Activated CD8-positive, alpha-beta T cell treated with anti-CD3 and anti-CD28 coated beads for 36 hours (primary cell): ENCODE measurements at regions not wholly inside any gene's neighbourhood (a gene's known extent, or its start where the extent isn't known, plus 50 kb on each side); places are given as distances from the start of the nearest gene placed in this dataset.

Experiments used
- ATAC-seq: fragments of 200-7000 bp; cut with Tn5 transposase; one replicate; pipeline ENCODE4 v1.10.0; 2021; ENCODE audit warnings: mild to moderate bottlenecking, moderate library complexity
- CTCF ChIA-PET: fragments of 350-600 bp; sonication (Branson Sonifier 250); formaldehyde crosslinking; loops from one replicate; lab custom pipeline; 2021; ENCODE audit warnings: antibody characterized with exemption; lab: Charles Lee
- POLR2A ChIA-PET: fragments of 350-600 bp; sonication (Branson Sonifier 250); formaldehyde crosslinking; loops from one replicate; lab custom pipeline; 2021; ENCODE audit warnings: antibody characterized with exemption; lab: Charles Lee
- DNase-seq: peaks from one replicate; pipeline ENCODE4 v3.0.0-alpha.2; 2020
- H3K27ac Mint-ChIP-seq: one replicate; pipeline ENCODE4 v1.8.0; 2021; ENCODE audit warnings: mild to moderate bottlenecking, mixed read lengths
- H3K27me3 Mint-ChIP-seq: one replicate; pipeline ENCODE4 v1.8.0; 2021; ENCODE audit warnings: mixed read lengths
- H3K36me3 Mint-ChIP-seq: one replicate; pipeline ENCODE4 v1.8.0; 2021; ENCODE audit warnings: low read depth, mixed read lengths
- H3K4me1 Mint-ChIP-seq: one replicate; pipeline ENCODE4 v1.8.0; 2021; ENCODE audit warnings: low read depth, mixed read lengths
- H3K4me3 Mint-ChIP-seq: one replicate; pipeline ENCODE4 v1.8.0; 2021; ENCODE audit warnings: mild to moderate bottlenecking, moderate library complexity, mixed read lengths
- H3K9me3 Mint-ChIP-seq: one replicate; pipeline ENCODE4 v1.8.0; 2021; ENCODE audit warnings: mixed read lengths
- intact Hi-C: fragments of 100-400 bp; cut with micrococcal nuclease; formaldehyde crosslinking; loops from one replicate; pipeline ENCODE4 v1.10.0; 2022
- TF ChIP-seq, protein P1 (sequence below): fragments of 200-600 bp; IDR thresholded peaks from one replicate; pipeline ENCODE4 v1.8.0; 2022; ENCODE audit warnings: antibody characterized with exemption, mild to moderate bottlenecking

GRCh38 chr16:64724339-64724738 lies 397.5 kb downstream of the CDH11 start:
- H3K27ac Mint-ChIP-seq = no peak overlapping the region
- POLR2A ChIA-PET = no interaction called here
- TF ChIP-seq, protein P1, sequence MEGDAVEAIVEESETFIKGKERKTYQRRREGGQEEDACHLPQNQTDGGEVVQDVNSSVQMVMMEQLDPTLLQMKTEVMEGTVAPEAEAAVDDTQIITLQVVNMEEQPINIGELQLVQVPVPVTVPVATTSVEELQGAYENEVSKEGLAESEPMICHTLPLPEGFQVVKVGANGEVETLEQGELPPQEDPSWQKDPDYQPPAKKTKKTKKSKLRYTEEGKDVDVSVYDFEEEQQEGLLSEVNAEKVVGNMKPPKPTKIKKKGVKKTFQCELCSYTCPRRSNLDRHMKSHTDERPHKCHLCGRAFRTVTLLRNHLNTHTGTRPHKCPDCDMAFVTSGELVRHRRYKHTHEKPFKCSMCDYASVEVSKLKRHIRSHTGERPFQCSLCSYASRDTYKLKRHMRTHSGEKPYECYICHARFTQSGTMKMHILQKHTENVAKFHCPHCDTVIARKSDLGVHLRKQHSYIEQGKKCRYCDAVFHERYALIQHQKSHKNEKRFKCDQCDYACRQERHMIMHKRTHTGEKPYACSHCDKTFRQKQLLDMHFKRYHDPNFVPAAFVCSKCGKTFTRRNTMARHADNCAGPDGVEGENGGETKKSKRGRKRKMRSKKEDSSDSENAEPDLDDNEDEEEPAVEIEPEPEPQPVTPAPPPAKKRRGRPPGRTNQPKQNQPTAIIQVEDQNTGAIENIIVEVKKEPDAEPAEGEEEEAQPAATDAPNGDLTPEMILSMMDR = no peak
- ATAC-seq (no peak), DNase-seq (no peak)
- no peaks in the 10 kb centered on the region for H3K36me3 Mint-ChIP-seq
- H3K9me3 Mint-ChIP-seq = peaks cover 8% of the 10 kb centered on the region
- H3K4me3 Mint-ChIP-seq = no peak overlapping the region
- intact Hi-C loops = no loop called here
- no peaks in the 10 kb centered on the region for H3K4me1 Mint-ChIP-seq
- H3K27me3 Mint-ChIP-seq = no peaks in the 10 kb centered on the region
- CTCF ChIA-PET = no interaction called here

DNA sequence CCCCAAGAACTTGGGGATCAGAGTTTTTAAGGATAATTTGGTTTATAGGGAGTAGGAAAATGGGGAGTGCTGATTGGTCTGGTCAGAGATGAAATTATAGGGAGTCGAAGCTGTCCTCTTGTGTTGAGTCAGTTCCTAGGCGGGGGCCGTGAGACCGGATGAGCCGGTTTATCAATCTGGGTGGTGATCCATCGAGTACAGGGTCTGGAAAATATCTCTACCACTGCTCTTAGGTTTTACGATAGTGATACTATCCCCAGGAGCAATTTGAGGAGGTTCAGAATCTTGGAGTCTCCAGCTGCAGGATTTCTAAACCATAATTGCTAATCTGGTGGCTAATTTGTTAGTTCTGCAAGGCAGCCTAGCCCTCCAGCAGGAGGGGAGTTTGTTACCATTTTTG lies 403.4 kb downstream of the CDH11 start:
- CTCF ChIA-PET = no interaction called here
- DNase-seq = no peak
- TF ChIP-seq, protein P1 = no peak

GRCh38 chr16:64717871-64718270 lies 404.0 kb downstream of the CDH11 start:
- ChIA-PET POLR2A (no interaction called here), CTCF (no interaction called here)
- Mint-ChIP-seq H3K4me1 (no peaks in the 10 kb centered on the region), H3K27ac (no peak overlapping the region), H3K36me3 (no peaks in the 10 kb centered on the region), H3K27me3 (no peaks in the 10 kb centered on the region), H3K4me3 (no peak overlapping the region), H3K9me3 (peaks cover 11% of the 10 kb centered on the region)
- intact Hi-C loops = no loop called here
- ATAC-seq (no peak), DNase-seq (no peak)
- TF ChIP-seq, protein P1 = no peak

More for the DNA sequence above, 403.4 kb downstream of the CDH11 start:
- no peak overlapping the region for H3K27ac Mint-ChIP-seq
- intact Hi-C loops = no loop called here
- no peak for ATAC-seq
- POLR2A ChIA-PET = no interaction called here
- no peaks in the 10 kb centered on the region for H3K36me3 Mint-ChIP-seq
- no peak overlapping the region for H3K4me3 Mint-ChIP-seq
- peaks cover 11% of the 10 kb centered on the region for H3K9me3 Mint-ChIP-seq
- H3K4me1 Mint-ChIP-seq = no peaks in the 10 kb centered on the region
- no peaks in the 10 kb centered on the region for H3K27me3 Mint-ChIP-seq

DNA sequence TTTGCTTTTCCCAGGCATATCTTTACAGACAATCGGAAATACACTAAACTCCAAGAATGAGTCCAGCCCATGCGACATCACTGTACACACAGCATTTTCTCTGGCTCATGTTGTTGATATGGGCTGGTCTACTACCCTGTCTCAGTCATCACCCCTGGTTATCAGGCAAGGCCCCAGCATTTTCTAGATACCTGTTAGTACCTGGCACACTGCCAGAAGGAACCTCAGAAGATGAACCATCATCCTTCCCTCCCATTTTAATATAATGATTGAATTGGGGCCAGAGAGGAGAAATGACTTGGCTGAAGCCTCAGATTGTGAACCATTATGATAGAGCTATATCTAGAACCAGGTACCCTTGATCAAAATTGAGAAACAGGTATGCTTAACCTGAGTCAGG lies 406.2 kb downstream of the CDH11 start:
- ATAC-seq = no peak
- peaks cover 9% of the 10 kb centered on the region for H3K9me3 Mint-ChIP-seq
- no peaks in the 10 kb centered on the region for H3K36me3 Mint-ChIP-seq
- H3K4me1 Mint-ChIP-seq = no peaks in the 10 kb centered on the region
- H3K4me3 Mint-ChIP-seq = no peak overlapping the region
- intact Hi-C loops = no loop called here
- TF ChIP-seq, protein P1 = no peak
- CTCF ChIA-PET = no interaction called here
- POLR2A ChIA-PET = no interaction called here
- no peaks in the 10 kb centered on the region for H3K27me3 Mint-ChIP-seq
- H3K27ac Mint-ChIP-seq = no peak overlapping the region
- DNase-seq = no peak

DNA sequence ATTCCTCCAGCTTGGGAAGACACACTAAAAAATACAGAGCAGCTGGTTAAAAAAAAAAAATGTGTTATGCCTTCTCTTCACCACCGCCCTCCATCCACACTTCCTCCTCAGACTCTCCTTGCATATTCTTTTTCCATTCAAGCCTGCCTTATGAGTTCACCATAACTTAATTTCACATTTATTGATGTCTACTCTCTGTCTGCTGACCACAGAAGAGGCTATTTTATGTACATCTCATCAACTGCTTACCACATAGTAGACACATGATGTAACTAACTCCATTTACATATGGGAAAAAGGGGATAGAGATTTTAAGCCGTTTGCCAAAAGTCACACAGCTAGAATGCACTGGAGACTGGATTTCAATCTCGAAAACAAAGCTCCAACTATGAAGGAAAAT lies 409.8 kb downstream of the CDH11 start:
- ATAC-seq (no peak), DNase-seq (no peak)
- intact Hi-C loops = no loop called here
- no peaks in the 10 kb centered on the region for H3K36me3 Mint-ChIP-seq
- no peaks in the 10 kb centered on the region for H3K4me1 Mint-ChIP-seq
- CTCF ChIA-PET = no interaction called here
- no peak overlapping the region for H3K4me3 Mint-ChIP-seq
- no peaks in the 10 kb centered on the region for H3K27me3 Mint-ChIP-seq
- TF ChIP-seq, protein P1 = no peak
- peaks cover 9% of the 10 kb centered on the region for H3K9me3 Mint-ChIP-seq
- H3K27ac Mint-ChIP-seq = no peak overlapping the region
- POLR2A ChIA-PET = no interaction called here
